ENCODE measurements at regions not wholly inside any gene's neighbourhood (a gene's known extent, or its start where the extent isn't known, plus 50 kb on each side); places are given as distances from the start of the nearest gene placed in this dataset.

- TF ChIP-seq POLR2A (IDR thresholded peaks at IDR 0.05) = no peak
- no peak for TF ChIP-seq CTCF (IDR thresholded peaks at IDR 0.05)
- 58 to 59% methylated on average over 2 of the region's 2 CpGs for WGBS, 2 donors
- Histone ChIP-seq H3K4me3 (replicated peaks in 1 of 3) (no peak overlapping the region), H3K27me3 (no peaks in the 10 kb centered on the region), H3K36me3 (no peaks in the 10 kb centered on the region), H3K4me1 (no peaks in the 10 kb centered on the region), H3K9me3 (no peaks in the 10 kb centered on the region), H3K27ac (no peak overlapping the region)
- DNase-seq = no peak
- intact Hi-C loops (cut with DNase I) = no loop called here
Measured at GRCh38 chr7:14962778-14963177, 60.2 kb upstream of the DGKB start.

GRCh38 chr7:14960721-14961120, 58.2 kb upstream of the DGKB start:
- no peaks in the 10 kb centered on the region for H3K27me3 ChIP-seq
- WGBS, 2 donors = 87 to 89% methylated on average over 3 of the region's 3 CpGs
- H3K9me3 ChIP-seq = no peaks in the 10 kb centered on the region
- no peak for TF ChIP-seq POLR2A (IDR thresholded peaks at IDR 0.05)
- TF ChIP-seq CTCF (IDR thresholded peaks at IDR 0.05) = no peak
- no peaks in the 10 kb centered on the region for H3K36me3 ChIP-seq
- no peaks in the 10 kb centered on the region for H3K4me1 ChIP-seq
- intact Hi-C loops (cut with DNase I) = no loop called here
- H3K4me3 ChIP-seq (replicated peaks in 1 of 3) = no peak overlapping the region
- DNase-seq = no peak
- H3K27ac ChIP-seq = no peak overlapping the region

- intact Hi-C loops (cut with DNase I) = no loop called here
- TF ChIP-seq POLR2A (IDR thresholded peaks at IDR 0.05) (no peak), CTCF (IDR thresholded peaks at IDR 0.05) (no peak)
- no peak overlapping the region for H3K4me3 ChIP-seq (replicated peaks in 1 of 3)
- no peaks in the 10 kb centered on the region for H3K36me3 ChIP-seq
- H3K4me1 ChIP-seq = no peaks in the 10 kb centered on the region
- no peak overlapping the region for H3K27ac ChIP-seq
- no peaks in the 10 kb centered on the region for H3K9me3 ChIP-seq
- DNase-seq = no peak
- no peaks in the 10 kb centered on the region for H3K27me3 ChIP-seq
Measured at GRCh38 chr7:14959339-14959738, 56.8 kb upstream of the DGKB start.

GRCh38 chr7:14954035-14954434, 51.5 kb upstream of the DGKB start:
- no peak for TF ChIP-seq POLR2A (IDR thresholded peaks at IDR 0.05)
- TF ChIP-seq CTCF (IDR thresholded peaks at IDR 0.05) = no peak
- no peaks in the 10 kb centered on the region for H3K9me3 ChIP-seq
- no peaks in the 10 kb centered on the region for H3K4me1 ChIP-seq
- intact Hi-C loops (cut with DNase I) = no loop called here
- H3K4me3 ChIP-seq (replicated peaks in 1 of 3) = no peak overlapping the region
- H3K36me3 ChIP-seq = no peaks in the 10 kb centered on the region
- H3K27me3 ChIP-seq = no peaks in the 10 kb centered on the region
- H3K27ac ChIP-seq = no peak overlapping the region
- DNase-seq = no peak
- 26 to 29% methylated on average over 3 of the region's 3 CpGs for WGBS, 2 donors

All from thyroid gland (tissue), 4 donors.